Endothelial cell (in vitro differentiated cells): ENCODE measurements at regions not wholly inside any gene's neighbourhood (a gene's known extent, or its start where the extent isn't known, plus 50 kb on each side); places are given as distances from the start of the nearest gene placed in this dataset.
"Not testable (repeated sequence)": the region's sequence is repeated elsewhere in the genome, so short reads cannot be mapped to it uniquely, and the experiment has no call there.

Source experiments
- DNase-seq: peaks from one replicate; pipeline ENCODE4 v3.0.0; 2021; ENCODE audit warnings: low spot score
- H3K27ac Mint-ChIP-seq: one replicate; pipeline ENCODE4 v1.8.0; 2021; ENCODE audit warnings: mixed read lengths, inconsistent platforms; ENCODE audit not compliant: unreplicated experiment
- H3K27me3 Mint-ChIP-seq: one replicate; pipeline ENCODE4 v1.8.0; 2021; ENCODE audit warnings: mild to moderate bottlenecking, moderate library complexity, mixed read lengths, inconsistent platforms; ENCODE audit not compliant: unreplicated experiment
- H3K36me3 Mint-ChIP-seq: one replicate; pipeline ENCODE4 v1.8.0; 2021; ENCODE audit warnings: mild to moderate bottlenecking, low read depth, mixed read lengths, inconsistent platforms; ENCODE audit not compliant: unreplicated experiment
- H3K4me1 Mint-ChIP-seq: one replicate; pipeline ENCODE4 v1.8.0; 2021; ENCODE audit warnings: mild to moderate bottlenecking, mixed read lengths, inconsistent platforms; ENCODE audit not compliant: unreplicated experiment
- H3K4me3 Mint-ChIP-seq: one replicate; pipeline ENCODE4 v1.8.0; 2021; ENCODE audit warnings: mild to moderate bottlenecking, mixed read lengths, inconsistent platforms; ENCODE audit not compliant: unreplicated experiment
- H3K9me3 Mint-ChIP-seq: one replicate; pipeline ENCODE4 v1.8.0; 2021; ENCODE audit warnings: mixed read lengths, inconsistent platforms; ENCODE audit not compliant: unreplicated experiment

- not testable (repeated sequence) for H3K27ac Mint-ChIP-seq, H3K9me3 Mint-ChIP-seq
Observed at GRCh38 chr10:47619300-47620012, 96.0 kb upstream of the AGAP9 start.

GRCh38 chr10:47609311-47609710, 85.9 kb upstream of the AGAP9 start:
- not testable (repeated sequence) for H3K36me3 Mint-ChIP-seq, H3K27ac Mint-ChIP-seq

More at GRCh38 chr10:47619300-47620012, 96.0 kb upstream of the AGAP9 start:
- H3K36me3 Mint-ChIP-seq, DNase-seq, H3K4me1 Mint-ChIP-seq, H3K4me3 Mint-ChIP-seq, H3K27me3 Mint-ChIP-seq: not testable (repeated sequence)

GRCh38 chr10:47605791-47606773, 82.6 kb upstream of the AGAP9 start:
- H3K4me3 Mint-ChIP-seq, H3K27me3 Mint-ChIP-seq, H3K4me1 Mint-ChIP-seq, H3K27ac Mint-ChIP-seq, H3K36me3 Mint-ChIP-seq, DNase-seq, H3K9me3 Mint-ChIP-seq: not testable (repeated sequence)

More at GRCh38 chr10:47609311-47609710, 85.9 kb upstream of the AGAP9 start:
- not testable (repeated sequence) for H3K9me3 Mint-ChIP-seq, H3K27me3 Mint-ChIP-seq, H3K4me1 Mint-ChIP-seq, H3K4me3 Mint-ChIP-seq, DNase-seq

DNA sequence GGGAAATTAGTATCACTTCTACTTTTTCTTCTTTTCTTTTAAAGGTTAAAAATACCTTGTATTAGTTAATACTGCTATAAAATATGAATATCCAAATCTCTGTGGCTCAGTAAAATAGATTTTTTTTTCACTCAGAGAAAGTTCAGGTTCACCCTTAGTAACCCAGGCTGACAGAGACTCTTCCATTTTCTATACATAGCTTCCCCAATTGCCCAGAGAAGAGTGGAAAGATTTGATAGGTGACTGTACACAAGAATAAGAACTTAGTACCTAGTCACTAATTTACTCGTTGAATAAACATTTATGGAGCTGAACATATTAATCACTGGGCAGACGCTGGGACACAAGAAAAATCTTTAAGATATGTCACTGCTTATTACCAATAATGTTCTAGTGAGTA, 77.2 kb upstream of the AGAP9 start:
- not testable (repeated sequence) for DNase-seq, H3K4me3 Mint-ChIP-seq, H3K9me3 Mint-ChIP-seq, H3K4me1 Mint-ChIP-seq, H3K27ac Mint-ChIP-seq, H3K27me3 Mint-ChIP-seq, H3K36me3 Mint-ChIP-seq

GRCh38 chr10:47600127-47600526, 76.7 kb upstream of the AGAP9 start:
- not testable (repeated sequence) for H3K4me3 Mint-ChIP-seq, H3K36me3 Mint-ChIP-seq, H3K9me3 Mint-ChIP-seq, H3K4me1 Mint-ChIP-seq, DNase-seq, H3K27ac Mint-ChIP-seq, H3K27me3 Mint-ChIP-seq

- not testable (repeated sequence) for DNase-seq, H3K27ac Mint-ChIP-seq, H3K4me1 Mint-ChIP-seq, H3K9me3 Mint-ChIP-seq, H3K27me3 Mint-ChIP-seq, H3K4me3 Mint-ChIP-seq, H3K36me3 Mint-ChIP-seq
Observed at GRCh38 chr10:47599657-47600056, 76.2 kb upstream of the AGAP9 start.

DNA sequence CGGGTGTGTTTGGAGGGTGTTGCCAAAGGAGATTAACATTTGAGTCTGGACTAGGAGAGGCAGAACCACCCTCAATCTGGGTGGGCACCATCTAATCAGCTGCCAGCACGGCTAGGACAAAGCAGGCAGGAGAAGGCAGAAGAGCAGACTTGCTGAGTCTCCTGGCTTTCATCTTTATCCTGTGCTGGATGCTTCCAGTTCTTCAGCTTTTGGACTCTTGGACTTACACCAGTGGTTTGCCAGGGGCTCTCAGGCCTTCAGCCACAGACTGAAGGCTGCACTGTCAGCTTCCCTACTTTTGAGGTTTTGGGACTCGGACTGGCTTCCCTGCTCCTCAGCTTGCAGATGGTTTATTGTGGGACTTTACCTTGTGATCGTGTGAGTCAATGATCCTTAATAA, 70.4 kb upstream of the AGAP9 start:
- not testable (repeated sequence) for H3K4me3 Mint-ChIP-seq, H3K36me3 Mint-ChIP-seq, DNase-seq, H3K27me3 Mint-ChIP-seq, H3K9me3 Mint-ChIP-seq, H3K27ac Mint-ChIP-seq, H3K4me1 Mint-ChIP-seq

GRCh38 chr10:47593129-47593528, 69.7 kb upstream of the AGAP9 start:
- H3K4me3 Mint-ChIP-seq = not testable (repeated sequence)

DNA sequence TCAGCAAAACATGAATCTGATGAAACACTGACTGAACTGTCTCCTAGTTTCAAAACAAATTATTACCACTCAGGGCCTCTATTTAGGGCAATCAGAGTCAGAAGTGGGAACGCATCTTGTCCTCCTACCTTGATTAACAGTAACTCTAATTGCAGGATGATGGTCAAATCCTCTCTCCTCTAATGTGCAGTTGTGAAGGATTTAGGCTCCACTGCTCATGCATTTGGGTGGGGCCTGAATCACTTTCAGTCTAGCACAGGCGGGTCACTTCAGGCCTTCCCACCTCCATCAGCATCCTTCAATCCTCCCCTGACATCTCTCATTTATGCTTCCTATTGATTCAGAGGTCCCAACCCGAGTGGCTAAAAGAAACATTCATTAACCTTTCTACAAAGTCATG, 67.5 kb upstream of the AGAP9 start:
- H3K4me1 Mint-ChIP-seq, H3K9me3 Mint-ChIP-seq, DNase-seq, H3K27ac Mint-ChIP-seq, H3K27me3 Mint-ChIP-seq, H3K4me3 Mint-ChIP-seq, H3K36me3 Mint-ChIP-seq: not testable (repeated sequence)

More at GRCh38 chr10:47593129-47593528, 69.7 kb upstream of the AGAP9 start:
- H3K27ac Mint-ChIP-seq, H3K27me3 Mint-ChIP-seq, H3K4me1 Mint-ChIP-seq, H3K36me3 Mint-ChIP-seq, DNase-seq, H3K9me3 Mint-ChIP-seq: not testable (repeated sequence)

DNA sequence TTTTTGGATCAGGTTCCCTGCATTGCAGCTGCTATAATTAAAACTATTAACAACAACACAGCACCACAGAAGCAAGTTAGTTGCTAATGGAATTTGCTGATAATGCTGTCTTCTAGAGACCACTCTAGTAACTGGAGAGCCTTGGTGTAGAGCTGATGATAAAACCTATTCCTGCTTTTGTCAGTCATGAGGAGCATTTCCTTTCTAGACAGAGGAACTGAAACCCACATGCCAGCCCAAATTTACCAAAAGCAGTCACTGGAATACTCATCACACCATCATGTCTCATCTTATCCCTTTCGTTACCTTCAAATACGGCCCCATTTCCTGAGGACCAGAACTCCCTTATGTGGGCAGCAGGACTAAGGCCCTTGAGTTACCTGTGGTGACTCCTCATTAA, 67.1 kb upstream of the AGAP9 start:
- not testable (repeated sequence) for DNase-seq, H3K27ac Mint-ChIP-seq, H3K27me3 Mint-ChIP-seq, H3K4me3 Mint-ChIP-seq, H3K9me3 Mint-ChIP-seq, H3K4me1 Mint-ChIP-seq, H3K36me3 Mint-ChIP-seq

- not testable (repeated sequence) for DNase-seq, H3K27me3 Mint-ChIP-seq, H3K36me3 Mint-ChIP-seq, H3K4me1 Mint-ChIP-seq, H3K9me3 Mint-ChIP-seq, H3K4me3 Mint-ChIP-seq, H3K27ac Mint-ChIP-seq
Observed at GRCh38 chr10:47582051-47582450, 58.6 kb upstream of the AGAP9 start.

DNA sequence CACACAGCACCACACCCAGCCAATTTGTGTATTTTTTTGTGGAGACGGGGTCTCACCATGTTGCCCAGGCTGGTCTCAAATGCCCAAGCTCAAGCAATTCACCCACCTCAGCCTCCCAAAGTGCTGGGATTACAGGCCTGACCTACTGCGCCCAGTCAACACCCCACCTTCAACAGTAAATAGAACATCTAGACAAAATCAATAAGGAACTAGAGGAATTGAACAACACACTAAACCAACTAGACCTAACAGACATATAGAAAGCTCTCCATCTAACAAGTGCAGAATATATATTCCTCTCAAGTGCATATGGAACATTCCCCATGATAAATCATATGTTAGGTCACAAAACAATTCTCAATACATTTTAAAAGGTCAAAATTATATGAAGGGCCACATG, 56.6 kb upstream of the AGAP9 start:
- H3K4me1 Mint-ChIP-seq, H3K4me3 Mint-ChIP-seq, DNase-seq, H3K27ac Mint-ChIP-seq, H3K36me3 Mint-ChIP-seq, H3K27me3 Mint-ChIP-seq, H3K9me3 Mint-ChIP-seq: not testable (repeated sequence)
